Transverse colon (tissue), 4 donors: ENCODE measurements at regions not wholly inside any gene's neighbourhood (a gene's known extent, or its start where the extent isn't known, plus 50 kb on each side); places are given as distances from the start of the nearest gene placed in this dataset.

Experiments used
- DNase-seq: peaks from one replicate; pipeline ENCODE4 v3.0.0-alpha.2; 2019
- H3K27ac ChIP-seq, 4 donors: fragments of 200-600 bp; sonication (generic); 2 replicates each; pipeline ENCODE4 v1.5.1; 2016 to 2018; ENCODE audit warnings: inconsistent platforms in 4 of 4
- H3K27me3 ChIP-seq: fragments of 200-600 bp; sonication (generic); 2 replicates; pipeline ENCODE4 v1.5.1; 2017; ENCODE audit warnings: inconsistent platforms
- H3K36me3 ChIP-seq, 4 donors: fragments of 200-600 bp; sonication (generic); 2 replicates each; pipeline ENCODE4 v1.5.1; 2017 to 2019; ENCODE audit warnings: inconsistent platforms in 4 of 4
- H3K4me1 ChIP-seq, 4 donors: fragments of 200-600 bp; sonication (generic); 2 replicates each; pipeline ENCODE4 v1.5.1; 2017 to 2020; ENCODE audit warnings: inconsistent platforms in 4 of 4
- H3K4me3 ChIP-seq, 4 donors: fragments of 200-600 bp; sonication (generic); 1 replicate in 1 of 4; 2 replicates in 3 of 4; pipeline versions ENCODE4 v1.5.1 to v1.6.1; 2017 to 2019; ENCODE audit warnings: inconsistent platforms in 4 of 4
- H3K9me3 ChIP-seq, 2 donors: fragments of 200-600 bp; sonication (generic); 2 replicates each; pipeline ENCODE4 v1.5.1; 2017 to 2019; ENCODE audit warnings: inconsistent platforms in 2 of 2
- CTCF ChIP-seq, 5 experiments: fragments of 200-600 bp in 3 of 5; fragments of 450-650 bp in 2 of 5; sonication (generic) in 3 of 5; IDR thresholded peaks; 1 replicate in 2 of 5; 2 replicates in 3 of 5; pipeline ENCODE4 v1.5.1; 2016 to 2017; ENCODE audit warnings: antibody characterized with exemption in 5 of 5, inconsistent platforms in 3 of 5, mild to moderate bottlenecking in 2 of 5, moderate library complexity in 1 of 5
- EP300 ChIP-seq: sonication (generic); formaldehyde crosslinking; IDR thresholded peaks from one replicate; pipeline ENCODE4 v1.6.1; 2017; ENCODE audit warnings: antibody characterized with exemption, low read depth
- POLR2A ChIP-seq: fragments of 450-650 bp; IDR thresholded peaks from one replicate; pipeline ENCODE4 v1.6.1; 2016; ENCODE audit warnings: antibody characterized with exemption, mild to moderate bottlenecking, moderate library complexity
- POLR2AphosphoS5 ChIP-seq, 3 donors: sonication (generic); formaldehyde crosslinking; IDR thresholded peaks; one replicate each; pipeline ENCODE4 v1.6.1; 2016; ENCODE audit warnings: antibody characterized with exemption in 3 of 3
- WGBS, 2 donors: methylation state at CpG; one replicate each; pipeline ENCODE4 v1.1.5; 2018; ENCODE audit warnings: low coverage in 1 of 2; 5-methylcytosine and 5-hydroxymethylcytosine counted together
- in situ Hi-C, 4 donors: fragments of 200-750 bp; cut with MboI; loops; one replicate each; pipeline versions ENCODE4 v1.15.0 to v1.15.1; 2017; ENCODE audit warnings: low sequenced_read_pairs in 3 of 4, low pct_ligation_motif_present in 1 of 4, low pct_unique_long_range_greater_than_20kb in 1 of 4
- intact Hi-C: fragments of 100-400 bp; cut with DNase I; formaldehyde crosslinking; loops from one replicate; pipeline ENCODE4 v1.15.1; 2023; ENCODE audit warnings: low total_unique reads

GRCh38 chr11:90639461-90639993 lies 416.7 kb upstream of the CHORDC1 start:
- DNase-seq: no peak
- H3K4me3 ChIP-seq: no peak overlapping the region
- in situ Hi-C loops (no loop called here), intact Hi-C loops (no loop called here)
- no peak overlapping the region for H3K27ac ChIP-seq
- no peaks in the 10 kb centered on the region for H3K27me3 ChIP-seq
- 2 to 6% methylated on average over 1 of the region's 1 CpG for WGBS, 2 donors
- no peaks in the 10 kb centered on the region for H3K36me3 ChIP-seq
- H3K9me3 ChIP-seq: no peaks in the 10 kb centered on the region
- TF ChIP-seq POLR2AphosphoS5 (IDR thresholded peaks at IDR 0.05) (no peak), CTCF (IDR thresholded peaks at IDR 0.05) (no peak), POLR2A (no peak), EP300 (no peak)
- no peaks in the 10 kb centered on the region for H3K4me1 ChIP-seq

GRCh38 chr11:90635886-90636285 lies 413.0 kb upstream of the CHORDC1 start:
- no peak overlapping the region for H3K27ac ChIP-seq
- 31 to 43% methylated on average over 1 of the region's 1 CpG for WGBS, 2 donors

GRCh38 chr11:90635151-90635550 lies 412.3 kb upstream of the CHORDC1 start:
- Histone ChIP-seq H3K36me3 (no peaks in the 10 kb centered on the region), H3K27me3 (no peaks in the 10 kb centered on the region), H3K4me3 (no peak overlapping the region), H3K27ac (no peak overlapping the region), H3K4me1 (no peaks in the 10 kb centered on the region), H3K9me3 (no peaks in the 10 kb centered on the region)
- intact Hi-C loops: no loop called here
- in situ Hi-C loops: no loop called here
- DNase-seq: no peak
- TF ChIP-seq POLR2A: no peak
- no peak for TF ChIP-seq POLR2AphosphoS5 (IDR thresholded peaks at IDR 0.05)
- TF ChIP-seq EP300: no peak
- no peak for TF ChIP-seq CTCF (IDR thresholded peaks at IDR 0.05)
- 43 to 67% methylated on average over 1 of the region's 1 CpG for WGBS, 2 donors

More at GRCh38 chr11:90635886-90636285, 413.0 kb upstream of the CHORDC1 start:
- TF ChIP-seq POLR2A (no peak), CTCF (IDR thresholded peaks at IDR 0.05) (no peak), POLR2AphosphoS5 (IDR thresholded peaks at IDR 0.05) (no peak), EP300 (no peak)
- in situ Hi-C loops (no loop called here), intact Hi-C loops (no loop called here)
- Histone ChIP-seq H3K27me3 (no peaks in the 10 kb centered on the region), H3K4me1 (no peaks in the 10 kb centered on the region), H3K9me3 (no peaks in the 10 kb centered on the region), H3K4me3 (no peak overlapping the region), H3K36me3 (no peaks in the 10 kb centered on the region)
- DNase-seq: no peak

- H3K27ac ChIP-seq: no peak overlapping the region
- DNase-seq: no peak
- in situ Hi-C loops: no loop called here
- H3K4me1 ChIP-seq: no peaks in the 10 kb centered on the region
- TF ChIP-seq POLR2AphosphoS5 (IDR thresholded peaks at IDR 0.05): no peak
- TF ChIP-seq CTCF (IDR thresholded peaks at IDR 0.05): no peak
- no peak for TF ChIP-seq POLR2A
- TF ChIP-seq EP300: no peak
- H3K4me3 ChIP-seq: no peak overlapping the region
- H3K36me3 ChIP-seq: no peaks in the 10 kb centered on the region
- no peaks in the 10 kb centered on the region for H3K9me3 ChIP-seq
- WGBS, 2 donors: 68 to 79% methylated on average over 4 of the region's 4 CpGs
- intact Hi-C loops: no loop called here
- H3K27me3 ChIP-seq: no peaks in the 10 kb centered on the region
Observed at GRCh38 chr11:90630176-90630575, 407.3 kb upstream of the CHORDC1 start.
